ENCODE measurements at regions not wholly inside any gene's neighbourhood (a gene's known extent, or its start where the extent isn't known, plus 50 kb on each side); places are given as distances from the start of the nearest gene placed in this dataset.

- no peak overlapping the region for H4K91ac ChIP-seq (ENCODE audit: low read length)
- H2BK120ac ChIP-seq (ENCODE audit: low read depth, low read length): no peak overlapping the region
- H2AK5ac ChIP-seq (ENCODE audit: low read length, severe bottlenecking): no peak overlapping the region
- no peak overlapping the region for H3K14ac ChIP-seq (ENCODE audit: low read length in 2 of 2)
- 100% methylated on average over 1 of the region's 3 CpGs for WGBS
- no peak overlapping the region for H2AFZ ChIP-seq (ENCODE audit: low read depth, low read length)
- H4K8ac ChIP-seq (ENCODE audit: low read length): no peak overlapping the region
- H3K4ac ChIP-seq (ENCODE audit: low read depth in 1 of 2, low read length in 2 of 2): no peak overlapping the region
- no peak overlapping the region for H2BK12ac ChIP-seq (ENCODE audit: low read length in 2 of 2)
- DNase-seq: no peak
- no peaks in the 10 kb centered on the region for H3K4me1 ChIP-seq (ENCODE audit: control insufficient read depth, insufficient read depth, low read depth, low read length)
- no peaks in the 10 kb centered on the region for H3K36me3 ChIP-seq (ENCODE audit: control insufficient read depth in 1 of 2, insufficient read depth in 2 of 2, low read depth in 1 of 2, low read length in 2 of 2)
- peaks cover 5% of the 10 kb centered on the region for H3K9me3 ChIP-seq (ENCODE audit: control insufficient read depth, low read length)
- no peak overlapping the region for H3K9ac ChIP-seq (ENCODE audit: low read length)
- H2BK5ac ChIP-seq (ENCODE audit: low read depth, low read length, poor library complexity, severe bottlenecking): no peak overlapping the region
- no peak overlapping the region for H3K4me3 ChIP-seq (ENCODE audit: insufficient read depth in 1 of 2, low read depth in 1 of 2, low read length in 2 of 2)
- no peaks in the 10 kb centered on the region for H3K79me1 ChIP-seq (replicated peaks; ENCODE audit: low read length, poor library complexity, severe bottlenecking)
- no peak overlapping the region for H2BK15ac ChIP-seq (ENCODE audit: low read depth, poor library complexity, severe bottlenecking)
- no peaks in the 10 kb centered on the region for H3K27me3 ChIP-seq (ENCODE audit: control insufficient read depth in 1 of 2, insufficient read depth in 1 of 2, low read length in 2 of 2)
- no peak overlapping the region for H3K27ac ChIP-seq (ENCODE audit: low read length, poor library complexity, severe bottlenecking)
- H3K4me2 ChIP-seq (ENCODE audit: low read length, poor library complexity, severe bottlenecking): no peak overlapping the region
- no peak overlapping the region for H3K23ac ChIP-seq (ENCODE audit: low read length in 2 of 2)
- H3K18ac ChIP-seq (ENCODE audit: low read depth in 1 of 2, low read length in 2 of 2): no peak overlapping the region
Measured at GRCh38 chr9:29865764-29866313, 2292.6 kb upstream of the C9orf72 start.

DNA sequence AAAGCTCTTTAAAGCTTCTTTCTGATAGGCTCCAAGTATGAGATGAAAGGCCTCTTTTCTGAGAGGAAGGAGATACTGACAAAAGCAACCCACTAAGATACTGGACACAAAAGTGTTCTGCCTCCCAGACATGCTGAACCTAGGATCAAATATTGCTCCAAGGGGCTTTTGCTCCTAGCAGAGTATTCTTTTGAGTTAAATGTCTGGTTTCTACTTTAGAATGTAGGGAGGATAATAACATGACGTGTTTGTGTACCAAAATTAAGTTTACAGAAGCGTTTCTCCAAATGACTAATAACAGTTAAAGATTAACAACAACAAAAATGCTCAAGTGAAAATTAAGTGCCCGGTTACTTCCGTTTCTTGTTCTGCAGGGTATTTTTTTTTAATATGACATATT, 2293.3 kb upstream of the C9orf72 start:
- 20% methylated on average over 1 of the region's 4 CpGs for WGBS
- DNase-seq: peak; percentile 1
- H2BK120ac ChIP-seq (ENCODE audit: low read depth, low read length): no peak overlapping the region
- no peak overlapping the region for H3K4me3 ChIP-seq (ENCODE audit: insufficient read depth in 1 of 2, low read depth in 1 of 2, low read length in 2 of 2)
- H3K4me1 ChIP-seq (ENCODE audit: control insufficient read depth, insufficient read depth, low read depth, low read length): no peaks in the 10 kb centered on the region
- H3K27ac ChIP-seq (ENCODE audit: low read length, poor library complexity, severe bottlenecking): peak overlapping the region; percentile 30
- H2BK15ac ChIP-seq (ENCODE audit: low read depth, poor library complexity, severe bottlenecking): no peak overlapping the region
- H3K79me1 ChIP-seq (replicated peaks; ENCODE audit: low read length, poor library complexity, severe bottlenecking): no peaks in the 10 kb centered on the region
- H4K91ac ChIP-seq (ENCODE audit: low read length): no peak overlapping the region
- H3K4me2 ChIP-seq (ENCODE audit: low read length, poor library complexity, severe bottlenecking): no peak overlapping the region
- no peak overlapping the region for H2AFZ ChIP-seq (ENCODE audit: low read depth, low read length)
- no peak overlapping the region for H2BK5ac ChIP-seq (ENCODE audit: low read depth, low read length, poor library complexity, severe bottlenecking)
- no peak overlapping the region for H3K4ac ChIP-seq (ENCODE audit: low read depth in 1 of 2, low read length in 2 of 2)
- H3K36me3 ChIP-seq (ENCODE audit: control insufficient read depth in 1 of 2, insufficient read depth in 2 of 2, low read depth in 1 of 2, low read length in 2 of 2): no peaks in the 10 kb centered on the region
- H3K9ac ChIP-seq (ENCODE audit: low read length): no peak overlapping the region
- peaks cover 8% of the 10 kb centered on the region for H3K9me3 ChIP-seq (ENCODE audit: control insufficient read depth, low read length)
- H2BK12ac ChIP-seq (ENCODE audit: low read length in 2 of 2): no peak overlapping the region
- no peak overlapping the region for H3K18ac ChIP-seq (ENCODE audit: low read depth in 1 of 2, low read length in 2 of 2)
- no peak overlapping the region for H2AK5ac ChIP-seq (ENCODE audit: low read length, severe bottlenecking)
- no peaks in the 10 kb centered on the region for H3K27me3 ChIP-seq (ENCODE audit: control insufficient read depth in 1 of 2, insufficient read depth in 1 of 2, low read length in 2 of 2)
- no peak overlapping the region for H3K14ac ChIP-seq (ENCODE audit: low read length in 2 of 2)
- H3K23ac ChIP-seq (ENCODE audit: low read length in 2 of 2): no peak overlapping the region
- no peak overlapping the region for H4K8ac ChIP-seq (ENCODE audit: low read length)

DNA sequence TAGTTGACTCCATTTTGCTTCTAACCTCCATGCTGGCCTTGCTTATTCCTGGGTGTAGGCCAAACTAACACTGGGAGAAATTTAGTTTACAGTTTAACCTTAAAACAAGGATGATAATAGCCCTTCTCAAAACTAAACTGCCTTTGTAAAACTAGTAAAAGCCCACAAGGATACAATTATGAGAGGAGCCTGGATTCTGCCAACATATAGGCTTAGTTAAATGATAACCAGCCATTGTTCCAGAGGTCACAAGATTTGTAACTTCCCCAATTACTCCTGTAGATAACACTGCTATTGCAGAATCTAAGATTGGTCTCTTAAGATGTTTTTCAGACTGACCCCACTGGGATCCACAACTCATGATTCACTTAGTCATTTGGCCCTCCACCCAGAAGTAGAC, 2300.3 kb upstream of the C9orf72 start:
- Histone ChIP-seq H2BK5ac (ENCODE audit: low read depth, low read length, poor library complexity, severe bottlenecking) (no peak overlapping the region), H3K4me3 (ENCODE audit: insufficient read depth in 1 of 2, low read depth in 1 of 2, low read length in 2 of 2) (no peak overlapping the region), H3K9me3 (ENCODE audit: control insufficient read depth, low read length) (peaks cover 8% of the 10 kb centered on the region), H2BK120ac (ENCODE audit: low read depth, low read length) (no peak overlapping the region), H2BK12ac (ENCODE audit: low read length in 2 of 2) (no peak overlapping the region), H4K91ac (ENCODE audit: low read length) (no peak overlapping the region), H2AK5ac (ENCODE audit: low read length, severe bottlenecking) (no peak overlapping the region), H3K4me1 (ENCODE audit: control insufficient read depth, insufficient read depth, low read depth, low read length) (no peaks in the 10 kb centered on the region), H2BK15ac (ENCODE audit: low read depth, poor library complexity, severe bottlenecking) (no peak overlapping the region), H2AFZ (ENCODE audit: low read depth, low read length) (no peak overlapping the region), H3K4ac (ENCODE audit: low read depth in 1 of 2, low read length in 2 of 2) (no peak overlapping the region), H3K9ac (ENCODE audit: low read length) (no peak overlapping the region), H3K23ac (ENCODE audit: low read length in 2 of 2) (no peak overlapping the region), H3K18ac (ENCODE audit: low read depth in 1 of 2, low read length in 2 of 2) (no peak overlapping the region), H3K36me3 (ENCODE audit: control insufficient read depth in 1 of 2, insufficient read depth in 2 of 2, low read depth in 1 of 2, low read length in 2 of 2) (no peaks in the 10 kb centered on the region), H3K14ac (ENCODE audit: low read length in 2 of 2) (no peak overlapping the region), H3K4me2 (ENCODE audit: low read length, poor library complexity, severe bottlenecking) (no peak overlapping the region), H4K8ac (ENCODE audit: low read length) (no peak overlapping the region), H3K27me3 (ENCODE audit: control insufficient read depth in 1 of 2, insufficient read depth in 1 of 2, low read length in 2 of 2) (no peaks in the 10 kb centered on the region), H3K79me1 (replicated peaks; ENCODE audit: low read length, poor library complexity, severe bottlenecking) (no peaks in the 10 kb centered on the region), H3K27ac (ENCODE audit: low read length, poor library complexity, severe bottlenecking) (no peak overlapping the region)
- DNase-seq: no peak

GRCh38 chr9:29875547-29875946, 2302.3 kb upstream of the C9orf72 start:
- Histone ChIP-seq H3K4ac (ENCODE audit: low read depth in 1 of 2, low read length in 2 of 2) (no peak overlapping the region), H4K91ac (ENCODE audit: low read length) (no peak overlapping the region), H3K18ac (ENCODE audit: low read depth in 1 of 2, low read length in 2 of 2) (no peak overlapping the region), H3K27me3 (ENCODE audit: control insufficient read depth in 1 of 2, insufficient read depth in 1 of 2, low read length in 2 of 2) (no peaks in the 10 kb centered on the region), H4K8ac (ENCODE audit: low read length) (no peak overlapping the region), H3K9ac (ENCODE audit: low read length) (no peak overlapping the region), H3K4me3 (ENCODE audit: insufficient read depth in 1 of 2, low read depth in 1 of 2, low read length in 2 of 2) (no peak overlapping the region), H3K27ac (ENCODE audit: low read length, poor library complexity, severe bottlenecking) (no peak overlapping the region), H2BK12ac (ENCODE audit: low read length in 2 of 2) (no peak overlapping the region), H2BK15ac (ENCODE audit: low read depth, poor library complexity, severe bottlenecking) (no peak overlapping the region), H3K36me3 (ENCODE audit: control insufficient read depth in 1 of 2, insufficient read depth in 2 of 2, low read depth in 1 of 2, low read length in 2 of 2) (no peaks in the 10 kb centered on the region), H3K79me1 (replicated peaks; ENCODE audit: low read length, poor library complexity, severe bottlenecking) (no peaks in the 10 kb centered on the region), H2BK120ac (ENCODE audit: low read depth, low read length) (no peak overlapping the region), H2AFZ (ENCODE audit: low read depth, low read length) (no peak overlapping the region), H3K9me3 (ENCODE audit: control insufficient read depth, low read length) (peaks cover 8% of the 10 kb centered on the region), H2AK5ac (ENCODE audit: low read length, severe bottlenecking) (no peak overlapping the region), H2BK5ac (ENCODE audit: low read depth, low read length, poor library complexity, severe bottlenecking) (no peak overlapping the region), H3K4me2 (ENCODE audit: low read length, poor library complexity, severe bottlenecking) (no peak overlapping the region), H3K14ac (ENCODE audit: low read length in 2 of 2) (no peak overlapping the region), H3K4me1 (ENCODE audit: control insufficient read depth, insufficient read depth, low read depth, low read length) (no peaks in the 10 kb centered on the region), H3K23ac (ENCODE audit: low read length in 2 of 2) (no peak overlapping the region)
- 14% methylated on average over 1 of the region's 2 CpGs for WGBS
- DNase-seq: no peak
